NCI-H226 (cell line): ENCODE measurements at regions not wholly inside any gene's neighbourhood (a gene's known extent, or its start where the extent isn't known, plus 50 kb on each side); places are given as distances from the start of the nearest gene placed in this dataset.
"Not testable (repeated sequence)": the region's sequence is repeated elsewhere in the genome, so short reads cannot be mapped to it uniquely, and the experiment has no call there.

ENCODE experiments used
- DNase-seq: peaks from one replicate; pipeline ENCODE4 v3.0.0-alpha.2; 2015

- DNase-seq: no peak
Measured at GRCh38 chr22:27070594-27070993, 413.2 kb downstream of the MIAT start.

- DNase-seq: no peak
Measured at GRCh38 chr22:27073601-27074425, 416.4 kb downstream of the MIAT start.

GRCh38 chr22:27075028-27075678, 417.8 kb downstream of the MIAT start:
- no peak for DNase-seq

GRCh38 chr22:27075891-27076290, 418.5 kb downstream of the MIAT start:
- no peak for DNase-seq

GRCh38 chr22:27078064-27078463, 420.7 kb downstream of the MIAT start:
- not testable (repeated sequence) for DNase-seq

- DNase-seq: no peak
Measured at GRCh38 chr22:27080036-27080578, 422.7 kb downstream of the MIAT start.

- no peak for DNase-seq
Measured at GRCh38 chr22:27080863-27081262, 423.5 kb downstream of the MIAT start.

- no peak for DNase-seq
Measured at GRCh38 chr22:27083610-27084009, 426.2 kb downstream of the MIAT start.

- DNase-seq: no peak
Measured at GRCh38 chr22:27084130-27084529, 426.7 kb downstream of the MIAT start.

- DNase-seq: no peak
Measured at GRCh38 chr22:27086080-27087044, 429.0 kb downstream of the MIAT start.

- no peak for DNase-seq
Measured at GRCh38 chr22:27087051-27087450, 429.7 kb downstream of the MIAT start.

- no peak for DNase-seq
Measured at GRCh38 chr22:27088026-27088425, 430.6 kb downstream of the MIAT start.

- no peak for DNase-seq
Measured at GRCh38 chr22:27089264-27089663, 431.9 kb downstream of the MIAT start.

GRCh38 chr22:27090611-27091011, 433.2 kb downstream of the MIAT start:
- DNase-seq: no peak

GRCh38 chr22:27093422-27093821, 436.0 kb downstream of the MIAT start:
- DNase-seq: no peak

GRCh38 chr22:27094633-27095308, 437.4 kb downstream of the MIAT start:
- DNase-seq: no peak

GRCh38 chr22:27097506-27097905, 440.1 kb downstream of the MIAT start:
- DNase-seq: no peak

- no peak for DNase-seq
Measured at GRCh38 chr22:27097933-27098332, 440.5 kb downstream of the MIAT start.

GRCh38 chr22:27099946-27100722, 442.7 kb downstream of the MIAT start:
- no peak for DNase-seq

- no peak for DNase-seq
Measured at GRCh38 chr22:27100789-27101188, 443.4 kb downstream of the MIAT start.

- DNase-seq: no peak
Measured at GRCh38 chr22:27101288-27101687, 443.9 kb downstream of the MIAT start.

- no peak for DNase-seq
Measured at GRCh38 chr22:27104449-27104848, 447.1 kb downstream of the MIAT start.
